ENCODE measurements at regions not wholly inside any gene's neighbourhood (a gene's known extent, or its start where the extent isn't known, plus 50 kb on each side); places are given as distances from the start of the nearest gene placed in this dataset.

DNA sequence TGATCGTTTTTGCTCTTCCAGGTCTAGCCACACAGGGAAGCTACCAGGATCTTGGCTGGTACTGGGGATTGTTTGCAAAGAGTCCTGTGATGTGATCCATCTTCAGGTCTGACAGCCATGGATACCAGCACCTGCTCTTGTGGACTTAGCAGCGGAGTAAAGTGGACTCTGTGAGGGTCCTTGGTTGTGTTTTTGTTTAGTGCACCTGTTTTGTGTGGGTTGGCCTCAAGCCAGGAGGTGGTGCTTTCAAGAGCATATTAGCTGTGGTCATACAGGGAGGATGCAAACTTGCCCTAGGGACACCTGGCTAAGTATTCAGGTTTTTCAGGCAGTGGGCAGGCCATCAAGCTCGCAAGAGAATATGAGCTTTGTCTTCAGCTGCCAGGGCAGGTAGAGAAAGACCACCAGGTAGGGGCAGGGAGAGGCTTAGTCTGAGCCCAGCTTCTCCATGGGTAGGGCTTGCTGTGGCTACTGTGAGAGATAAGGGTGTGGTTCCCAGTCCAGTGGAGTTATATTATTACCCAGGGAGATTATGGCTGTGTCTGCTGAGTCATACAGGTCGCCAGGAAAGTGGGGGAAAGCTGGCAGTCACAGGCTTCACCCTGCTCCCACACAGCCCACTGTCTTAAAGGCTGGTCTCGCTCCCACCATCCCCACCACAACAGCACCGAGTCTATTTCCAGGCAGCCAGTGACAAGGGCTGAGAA is 293.7 kb downstream of the PCDH18 start:
- TF ChIP-seq, protein P1, sequence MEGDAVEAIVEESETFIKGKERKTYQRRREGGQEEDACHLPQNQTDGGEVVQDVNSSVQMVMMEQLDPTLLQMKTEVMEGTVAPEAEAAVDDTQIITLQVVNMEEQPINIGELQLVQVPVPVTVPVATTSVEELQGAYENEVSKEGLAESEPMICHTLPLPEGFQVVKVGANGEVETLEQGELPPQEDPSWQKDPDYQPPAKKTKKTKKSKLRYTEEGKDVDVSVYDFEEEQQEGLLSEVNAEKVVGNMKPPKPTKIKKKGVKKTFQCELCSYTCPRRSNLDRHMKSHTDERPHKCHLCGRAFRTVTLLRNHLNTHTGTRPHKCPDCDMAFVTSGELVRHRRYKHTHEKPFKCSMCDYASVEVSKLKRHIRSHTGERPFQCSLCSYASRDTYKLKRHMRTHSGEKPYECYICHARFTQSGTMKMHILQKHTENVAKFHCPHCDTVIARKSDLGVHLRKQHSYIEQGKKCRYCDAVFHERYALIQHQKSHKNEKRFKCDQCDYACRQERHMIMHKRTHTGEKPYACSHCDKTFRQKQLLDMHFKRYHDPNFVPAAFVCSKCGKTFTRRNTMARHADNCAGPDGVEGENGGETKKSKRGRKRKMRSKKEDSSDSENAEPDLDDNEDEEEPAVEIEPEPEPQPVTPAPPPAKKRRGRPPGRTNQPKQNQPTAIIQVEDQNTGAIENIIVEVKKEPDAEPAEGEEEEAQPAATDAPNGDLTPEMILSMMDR (IDR thresholded peaks at IDR 0.05; ENCODE audit: borderline replicate concordance), result no peak
- Histone ChIP-seq H3K9me3 (replicated peaks) (no peaks in the 10 kb centered on the region), H3K36me3 (no peaks in the 10 kb centered on the region), H3K27me3 (ENCODE audit: low read depth) (no peaks in the 10 kb centered on the region), H3K4me1 (no peaks in the 10 kb centered on the region), H3K27ac (replicated peaks) (no peak overlapping the region), H3K4me3 (no peak overlapping the region)
- DNase-seq, result no peak
- intact Hi-C loops (cut with micrococcal nuclease), result no loop called here

DNA sequence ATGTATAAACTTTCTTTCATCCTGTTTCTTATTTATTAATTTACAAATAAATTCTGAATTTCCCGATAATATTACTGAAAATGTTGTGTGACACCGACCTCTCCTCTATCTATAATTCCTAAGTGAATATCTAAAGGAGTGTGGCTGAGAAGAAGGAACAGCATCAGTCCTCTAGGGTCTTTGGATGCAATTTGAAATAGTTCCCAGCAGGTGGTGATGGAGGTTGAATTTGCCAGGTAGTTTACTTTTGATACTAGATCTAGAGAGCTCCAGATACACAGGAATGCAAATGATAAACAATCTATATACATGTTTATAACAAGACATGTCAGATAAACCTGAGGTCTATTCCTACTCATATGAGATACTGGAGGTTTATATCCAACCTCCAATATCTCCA is 305.4 kb downstream of the PCDH18 start:
- Histone ChIP-seq H3K36me3 (no peaks in the 10 kb centered on the region), H3K27ac (replicated peaks) (no peak overlapping the region), H3K4me1 (no peaks in the 10 kb centered on the region), H3K27me3 (ENCODE audit: low read depth) (no peaks in the 10 kb centered on the region), H3K9me3 (replicated peaks) (peaks cover 13% of the 10 kb centered on the region), H3K4me3 (no peak overlapping the region)
- TF ChIP-seq, protein P1 (IDR thresholded peaks at IDR 0.05; ENCODE audit: borderline replicate concordance), result peak; percentile 15
- intact Hi-C loops (cut with micrococcal nuclease), result no loop called here
- DNase-seq, result no peak

DNA sequence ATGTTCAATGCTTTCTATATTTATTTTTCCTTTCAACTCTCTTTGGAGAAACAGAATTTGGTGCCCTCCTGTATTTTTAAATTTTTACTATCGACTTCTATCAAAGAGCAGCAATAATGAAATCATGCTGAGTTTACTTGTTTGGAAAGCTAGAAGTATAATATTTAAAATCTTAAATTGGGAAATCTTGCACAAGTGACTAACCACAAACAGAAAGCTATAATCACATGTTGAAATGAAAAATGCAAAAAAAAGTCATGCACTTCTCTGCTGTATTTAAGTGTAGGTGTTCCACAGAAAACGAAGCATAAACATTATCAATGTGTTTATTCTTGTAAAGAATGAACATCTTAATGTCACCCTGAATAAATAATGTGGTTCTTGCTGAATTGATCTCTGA is 306.1 kb downstream of the PCDH18 start:
- intact Hi-C loops (cut with micrococcal nuclease), result no loop called here

DNA sequence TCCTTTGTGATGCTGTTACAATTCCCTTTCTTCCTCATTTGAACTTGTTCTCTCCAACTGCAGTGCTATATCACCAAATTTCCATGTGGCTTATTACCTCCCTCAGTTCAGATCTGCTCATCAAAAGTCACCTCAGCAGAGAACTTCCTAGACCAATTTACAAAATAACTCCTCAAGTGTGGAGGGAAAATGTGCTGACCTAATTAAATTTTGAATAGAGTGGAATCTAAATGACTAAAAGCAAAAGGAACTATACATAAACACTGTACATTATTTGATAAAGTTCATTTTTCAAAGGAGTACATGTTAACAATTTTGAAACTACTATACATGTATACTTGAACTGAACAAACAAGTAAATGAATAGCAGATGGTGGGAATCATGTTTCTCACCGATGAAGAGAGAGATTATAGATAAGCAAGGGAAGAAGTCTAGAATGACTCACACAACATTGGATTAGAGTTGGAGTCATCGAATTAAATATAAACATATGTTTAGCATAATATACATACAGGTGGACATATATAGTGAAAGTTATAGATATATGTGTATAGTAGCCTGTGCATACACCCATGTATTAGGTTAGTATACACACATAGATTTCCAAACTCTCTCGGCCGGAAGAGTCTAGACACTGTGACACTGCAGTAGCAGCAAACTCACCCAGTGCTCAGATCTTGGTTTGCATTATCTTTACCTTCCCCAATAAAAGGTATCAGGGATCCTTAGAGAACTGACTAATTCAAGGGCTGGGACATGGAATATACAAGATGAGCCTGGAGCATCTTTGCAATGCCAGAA is 318.7 kb downstream of the PCDH18 start:
- no peaks in the 10 kb centered on the region for H3K27me3 ChIP-seq (ENCODE audit: low read depth)
- intact Hi-C loops (cut with micrococcal nuclease), result no loop called here
- H3K36me3 ChIP-seq, result no peaks in the 10 kb centered on the region
- TF ChIP-seq, protein P1 (IDR thresholded peaks at IDR 0.05; ENCODE audit: borderline replicate concordance), result no peak
- DNase-seq, result no peak
- H3K27ac ChIP-seq (replicated peaks), result no peak overlapping the region
- H3K4me3 ChIP-seq, result no peak overlapping the region
- H3K4me1 ChIP-seq, result no peaks in the 10 kb centered on the region
- no peaks in the 10 kb centered on the region for H3K9me3 ChIP-seq (replicated peaks)

More for the DNA sequence above, 306.1 kb downstream of the PCDH18 start:
- TF ChIP-seq, protein P1 (IDR thresholded peaks at IDR 0.05; ENCODE audit: borderline replicate concordance), result no peak
- Histone ChIP-seq H3K27ac (replicated peaks) (no peak overlapping the region), H3K4me1 (no peaks in the 10 kb centered on the region), H3K9me3 (replicated peaks) (peaks cover 14% of the 10 kb centered on the region), H3K27me3 (ENCODE audit: low read depth) (no peaks in the 10 kb centered on the region), H3K36me3 (no peaks in the 10 kb centered on the region), H3K4me3 (no peak overlapping the region)
- DNase-seq, result no peak

DNA sequence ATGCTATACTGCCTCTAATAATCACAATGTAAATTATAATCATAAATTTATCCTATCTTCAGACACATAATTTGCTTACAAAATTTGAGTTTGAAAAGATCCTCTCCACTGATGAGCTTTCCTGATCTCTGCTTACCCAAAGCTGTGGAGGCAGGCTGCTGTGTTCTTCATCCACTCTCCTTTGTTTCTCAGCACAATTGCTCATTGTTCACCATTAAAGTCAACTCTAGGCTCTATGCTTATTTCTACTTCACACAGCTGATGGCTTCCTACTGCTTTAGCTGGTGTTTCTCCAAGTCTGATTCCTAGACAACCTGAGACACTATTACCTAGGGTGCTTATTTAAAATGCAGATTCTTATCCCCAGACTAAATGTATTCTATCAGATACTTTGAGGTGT is 319.7 kb downstream of the PCDH18 start:
- TF ChIP-seq, protein P1 (IDR thresholded peaks at IDR 0.05; ENCODE audit: borderline replicate concordance), result no peak
- Histone ChIP-seq H3K27me3 (ENCODE audit: low read depth) (no peaks in the 10 kb centered on the region), H3K9me3 (replicated peaks) (no peaks in the 10 kb centered on the region), H3K36me3 (no peaks in the 10 kb centered on the region), H3K27ac (replicated peaks) (no peak overlapping the region), H3K4me3 (no peak overlapping the region), H3K4me1 (no peaks in the 10 kb centered on the region)
- DNase-seq, result no peak
- intact Hi-C loops (cut with micrococcal nuclease), result no loop called here
